Breast epithelium (tissue), 3 donors: ENCODE measurements at regions not wholly inside any gene's neighbourhood (a gene's known extent, or its start where the extent isn't known, plus 50 kb on each side); places are given as distances from the start of the nearest gene placed in this dataset.

Experiments
- CTCF ChIP-seq, 3 donors: fragments of 450-650 bp; IDR thresholded peaks; one replicate each; pipeline ENCODE4 v1.5.1; 2016 to 2017; ENCODE audit warnings: antibody characterized with exemption in 3 of 3, mild to moderate bottlenecking in 3 of 3, moderate library complexity in 3 of 3
- POLR2A ChIP-seq: fragments of 450-650 bp; IDR thresholded peaks from one replicate; pipeline ENCODE4 v1.6.1; 2016; ENCODE audit warnings: antibody characterized with exemption, mild to moderate bottlenecking, moderate library complexity
- POLR2AphosphoS5 ChIP-seq, 3 donors: sonication (generic); formaldehyde crosslinking; IDR thresholded peaks; one replicate each; pipeline ENCODE4 v1.6.1; 2017; ENCODE audit warnings: antibody characterized with exemption in 3 of 3

- peak; percentile 62 to 86 (median 77) for TF ChIP-seq CTCF (IDR thresholded peaks at IDR 0.05)
- TF ChIP-seq POLR2AphosphoS5 (IDR thresholded peaks at IDR 0.05) = peak in 1 of 3 donors; percentile 27
- no peak for TF ChIP-seq POLR2A
Observed at GRCh38 chr5:149439899-149440542, 60.9 kb upstream of the IL17B start.
